Peyer's patch (tissue), 4 donors: ENCODE measurements at regions not wholly inside any gene's neighbourhood (a gene's known extent, or its start where the extent isn't known, plus 50 kb on each side); places are given as distances from the start of the nearest gene placed in this dataset.

Experiments used
- CTCF ChIP-seq, 6 experiments: fragments of 450-650 bp in 4 of 6; fragments of 200-600 bp in 2 of 6; sonication (generic) in 1 of 6; IDR thresholded peaks; one replicate each; pipeline ENCODE4 v1.5.1; 2017 to 2019; ENCODE audit warnings: antibody characterized with exemption in 6 of 6, mild to moderate bottlenecking in 3 of 6, moderate library complexity in 1 of 6
- POLR2A ChIP-seq, 2 donors: fragments of 450-650 bp; IDR thresholded peaks; one replicate each; pipeline ENCODE4 v1.5.1; 2017; ENCODE audit warnings: antibody characterized with exemption in 2 of 2, mild to moderate bottlenecking in 2 of 2, moderate library complexity in 2 of 2

GRCh38 chr4:19614171-19614570, 637.5 kb upstream of the SLIT2 start:
- TF ChIP-seq CTCF (IDR thresholded peaks at IDR 0.05), result no peak
- TF ChIP-seq POLR2A (IDR thresholded peaks at IDR 0.05), result no peak
